AG04450 (cell line): ENCODE measurements at regions not wholly inside any gene's neighbourhood (a gene's known extent, or its start where the extent isn't known, plus 50 kb on each side); places are given as distances from the start of the nearest gene placed in this dataset.

Experiments
- CTCF ChIA-PET: fragments of 300-600, 350-600 bp; formaldehyde crosslinking; extraction: SDS; loops from one replicate; lab custom pipeline; 2022; ENCODE audit warnings: antibody characterized with exemption, inconsistent platforms; lab: Charles Lee
- POLR2A ChIA-PET: fragments of 350-600 bp; formaldehyde crosslinking; extraction: SDS; loops from one replicate; lab custom pipeline; 2021; ENCODE audit warnings: antibody characterized with exemption, inconsistent platforms; lab: Yijun Ruan, JAX
- DNase-seq: peaks from one replicate; pipeline ENCODE4 v3.0.0-alpha.2; 2011; ENCODE audit warnings: low read depth, low spot score
- H3K27ac ChIP-seq: one replicate; pipeline ENCODE4 v1.5.1; 2012; ENCODE audit warnings: low read depth, low read length, control low read depth
- H3K27me3 ChIP-seq: one replicate; pipeline ENCODE4 v1.6.0; 2012; ENCODE audit warnings: low read length; ENCODE audit not compliant: control insufficient read depth, insufficient read depth
- H3K4me3 ChIP-seq: 2 replicates; pipeline ENCODE4 v1.5.1; 2011; ENCODE audit warnings: mild to moderate bottlenecking, low read depth, low read length, control low read depth
- H3K9me3 ChIP-seq: 2 replicates; pipeline ENCODE4 v1.5.1; 2012; ENCODE audit warnings: low read length; ENCODE audit not compliant: control insufficient read depth, insufficient read depth
- TF ChIP-seq, protein P1 (sequence below): IDR thresholded peaks from 2 replicates; pipeline ENCODE4 v1.5.1; 2011; ENCODE audit warnings: low read depth, low read length, control low read depth, inconsistent platforms

DNA sequence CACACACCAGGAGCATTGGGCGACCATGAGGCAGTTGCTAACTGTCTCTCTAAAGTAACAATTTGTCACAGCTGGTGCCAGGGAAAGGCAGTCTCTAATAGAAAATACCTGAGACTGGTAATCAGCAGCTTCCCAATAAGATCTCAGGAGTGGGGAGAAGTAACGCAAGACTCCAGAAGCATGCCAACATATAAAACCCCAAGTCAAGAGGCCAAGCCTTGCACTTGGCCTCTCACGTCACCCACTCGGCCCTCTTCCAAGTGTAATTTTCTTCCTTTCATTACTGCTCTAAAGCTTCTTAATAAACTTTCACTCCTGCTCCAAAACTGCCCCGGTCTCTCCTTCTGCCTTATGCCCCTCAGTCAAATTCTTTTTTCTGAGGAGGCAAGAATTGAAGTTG, 455.6 kb upstream of the ACVR2A start:
- ChIA-PET CTCF (no interaction called here), POLR2A (no interaction called here)
- Histone ChIP-seq H3K9me3 (no peaks in the 10 kb centered on the region), H3K27ac (no peak overlapping the region), H3K4me3 (no peak overlapping the region), H3K27me3 (no peaks in the 10 kb centered on the region)
- DNase-seq = no peak
- TF ChIP-seq, protein P1, sequence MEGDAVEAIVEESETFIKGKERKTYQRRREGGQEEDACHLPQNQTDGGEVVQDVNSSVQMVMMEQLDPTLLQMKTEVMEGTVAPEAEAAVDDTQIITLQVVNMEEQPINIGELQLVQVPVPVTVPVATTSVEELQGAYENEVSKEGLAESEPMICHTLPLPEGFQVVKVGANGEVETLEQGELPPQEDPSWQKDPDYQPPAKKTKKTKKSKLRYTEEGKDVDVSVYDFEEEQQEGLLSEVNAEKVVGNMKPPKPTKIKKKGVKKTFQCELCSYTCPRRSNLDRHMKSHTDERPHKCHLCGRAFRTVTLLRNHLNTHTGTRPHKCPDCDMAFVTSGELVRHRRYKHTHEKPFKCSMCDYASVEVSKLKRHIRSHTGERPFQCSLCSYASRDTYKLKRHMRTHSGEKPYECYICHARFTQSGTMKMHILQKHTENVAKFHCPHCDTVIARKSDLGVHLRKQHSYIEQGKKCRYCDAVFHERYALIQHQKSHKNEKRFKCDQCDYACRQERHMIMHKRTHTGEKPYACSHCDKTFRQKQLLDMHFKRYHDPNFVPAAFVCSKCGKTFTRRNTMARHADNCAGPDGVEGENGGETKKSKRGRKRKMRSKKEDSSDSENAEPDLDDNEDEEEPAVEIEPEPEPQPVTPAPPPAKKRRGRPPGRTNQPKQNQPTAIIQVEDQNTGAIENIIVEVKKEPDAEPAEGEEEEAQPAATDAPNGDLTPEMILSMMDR = no peak

DNA sequence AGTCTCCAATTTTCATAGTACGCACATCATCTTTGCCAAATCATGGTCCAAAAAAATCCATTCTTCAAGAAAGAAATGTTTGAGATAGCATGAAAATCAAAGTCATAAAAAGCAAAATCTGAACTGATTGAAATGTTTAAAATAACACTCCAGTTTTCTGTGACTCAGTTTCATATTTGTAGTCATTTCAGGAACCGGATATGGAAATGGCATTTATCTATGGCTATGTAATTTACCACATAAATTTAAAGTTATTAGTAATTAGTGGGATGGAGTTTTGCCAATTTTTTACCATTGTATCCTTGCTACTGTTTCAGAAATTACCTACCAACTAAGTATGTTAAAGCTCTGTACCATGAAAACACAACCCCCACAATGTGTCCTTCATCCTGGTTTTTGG, 456.6 kb upstream of the ACVR2A start:
- H3K4me3 ChIP-seq = no peak overlapping the region
- ChIA-PET CTCF (no interaction called here), POLR2A (no interaction called here)
- no peak overlapping the region for H3K27ac ChIP-seq
- H3K9me3 ChIP-seq = no peaks in the 10 kb centered on the region
- H3K27me3 ChIP-seq = no peaks in the 10 kb centered on the region
- DNase-seq = no peak
- TF ChIP-seq, protein P1 = no peak

- TF ChIP-seq, protein P1 = no peak
- DNase-seq = no peak
- Histone ChIP-seq H3K4me3 (no peak overlapping the region), H3K9me3 (no peaks in the 10 kb centered on the region), H3K27ac (no peak overlapping the region), H3K27me3 (no peaks in the 10 kb centered on the region)
- ChIA-PET CTCF (no interaction called here), POLR2A (no interaction called here)
These were observed 458.5 kb upstream of the ACVR2A start for GRCh38 chr2:147386284-147386683.

- no peak overlapping the region for H3K4me3 ChIP-seq
- H3K27me3 ChIP-seq = no peaks in the 10 kb centered on the region
- no peak overlapping the region for H3K27ac ChIP-seq
- no peak for DNase-seq
- ChIA-PET CTCF (no interaction called here), POLR2A (no interaction called here)
- no peaks in the 10 kb centered on the region for H3K9me3 ChIP-seq
- TF ChIP-seq, protein P1 = no peak
These were observed 459.2 kb upstream of the ACVR2A start for GRCh38 chr2:147385600-147385999.

DNA sequence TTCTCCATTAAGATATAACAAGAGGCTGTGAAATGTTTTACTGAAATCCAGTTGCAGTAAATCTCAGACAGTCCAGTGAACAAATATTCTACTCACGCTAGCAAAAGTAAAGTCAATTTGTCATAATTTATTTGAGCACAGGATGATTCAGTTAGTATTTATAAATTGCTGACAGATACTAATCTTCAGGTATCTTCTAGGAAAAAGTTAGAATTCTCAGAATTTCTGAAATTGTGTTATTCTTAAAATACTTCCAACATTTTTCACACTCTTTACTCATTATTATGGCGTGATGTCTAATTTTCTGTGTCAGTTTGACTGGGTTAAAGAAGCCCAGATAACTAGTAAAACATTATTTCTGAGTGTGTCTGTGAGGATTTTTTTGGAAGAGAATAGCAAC, 460.2 kb upstream of the ACVR2A start:
- ChIA-PET CTCF (interaction anchor here (0.7 kb wide), 1 partner anchor 51 kb away, joined by 8 read pairs; no protein-coding TSS in a partner anchor), POLR2A (no interaction called here)
- Histone ChIP-seq H3K9me3 (no peaks in the 10 kb centered on the region), H3K27me3 (no peaks in the 10 kb centered on the region), H3K27ac (no peak overlapping the region), H3K4me3 (no peak overlapping the region)
- TF ChIP-seq, protein P1 = no peak
- no peak for DNase-seq
